BE2C (cell line): ENCODE measurements at regions not wholly inside any gene's neighbourhood (a gene's known extent, or its start where the extent isn't known, plus 50 kb on each side); places are given as distances from the start of the nearest gene placed in this dataset.

Experiments
- DNase-seq: peaks from one replicate; pipeline ENCODE4 v3.0.0-alpha.2; 2020
- H3K27me3 ChIP-seq: fragments of 250-450 bp; sonication (Bioruptor Pico); 2 replicates; pipeline ENCODE4 v1.5.1; 2020; ENCODE audit warnings: mild to moderate bottlenecking
- H3K36me3 ChIP-seq: fragments of 250-450 bp; sonication (Bioruptor Pico); 2 replicates; pipeline ENCODE4 v1.5.1; 2020; ENCODE audit warnings: mild to moderate bottlenecking
- H3K4me1 ChIP-seq: fragments of 250-450 bp; sonication (Bioruptor Pico); 2 replicates; pipeline ENCODE4 v1.5.1; 2020
- H3K4me3 ChIP-seq: 2 replicates; pipeline ENCODE4 v1.5.1; 2011; ENCODE audit warnings: low read depth, low read length
- H3K9me3 ChIP-seq: fragments of 250-450 bp; sonication (Bioruptor Pico); 2 replicates; pipeline ENCODE4 v1.5.1; 2020
- CTCF ChIP-seq: IDR thresholded peaks from 2 replicates; pipeline ENCODE4 v1.5.1; 2012; ENCODE audit warnings: mild to moderate bottlenecking, low read depth, low read length

GRCh38 chr1:47627471-47628370 lies 189.9 kb downstream of the FOXD2 start:
- no peak for DNase-seq

DNA sequence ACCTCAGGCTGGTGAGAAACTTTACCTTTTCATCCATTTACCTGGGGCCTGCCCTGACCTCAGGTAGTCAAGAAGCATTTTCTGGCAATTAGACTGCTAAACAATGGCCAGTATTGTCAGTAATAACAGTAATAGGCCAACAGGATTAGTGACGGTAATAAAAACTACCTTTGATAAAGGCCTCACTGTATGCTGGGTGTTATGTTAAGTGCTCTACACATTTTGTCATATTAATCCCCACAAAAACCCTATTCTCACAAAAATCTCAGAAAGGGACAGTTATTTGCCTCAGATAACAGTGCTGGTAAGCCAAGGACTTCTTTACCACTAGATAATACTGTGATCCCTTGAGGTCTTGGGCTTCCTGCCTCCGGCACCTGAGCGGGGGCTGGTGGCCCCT lies 191.4 kb downstream of the FOXD2 start:
- no peaks in the 10 kb centered on the region for H3K9me3 ChIP-seq
- no peaks in the 10 kb centered on the region for H3K36me3 ChIP-seq
- H3K27me3 ChIP-seq, result no peaks in the 10 kb centered on the region
- TF ChIP-seq CTCF, result no peak
- no peaks in the 10 kb centered on the region for H3K4me1 ChIP-seq
- no peak for DNase-seq
- H3K4me3 ChIP-seq, result no peak overlapping the region

More at GRCh38 chr1:47627471-47628370, 189.9 kb downstream of the FOXD2 start:
- TF ChIP-seq CTCF, result no peak
- Histone ChIP-seq H3K4me1 (no peaks in the 10 kb centered on the region), H3K36me3 (no peaks in the 10 kb centered on the region), H3K4me3 (no peak overlapping the region), H3K9me3 (no peaks in the 10 kb centered on the region), H3K27me3 (no peaks in the 10 kb centered on the region)

- no peaks in the 10 kb centered on the region for H3K4me1 ChIP-seq
- no peaks in the 10 kb centered on the region for H3K36me3 ChIP-seq
- no peak for TF ChIP-seq CTCF
- no peaks in the 10 kb centered on the region for H3K27me3 ChIP-seq
- no peak overlapping the region for H3K4me3 ChIP-seq
- no peak for DNase-seq
- H3K9me3 ChIP-seq, result no peaks in the 10 kb centered on the region
These were observed 192.5 kb downstream of the FOXD2 start for GRCh38 chr1:47630346-47630745.

GRCh38 chr1:47631411-47631995 lies 193.7 kb downstream of the FOXD2 start:
- no peaks in the 10 kb centered on the region for H3K36me3 ChIP-seq
- no peaks in the 10 kb centered on the region for H3K4me1 ChIP-seq
- H3K27me3 ChIP-seq, result no peaks in the 10 kb centered on the region
- no peaks in the 10 kb centered on the region for H3K9me3 ChIP-seq
- no peak for DNase-seq
- no peak overlapping the region for H3K4me3 ChIP-seq
- no peak for TF ChIP-seq CTCF

DNA sequence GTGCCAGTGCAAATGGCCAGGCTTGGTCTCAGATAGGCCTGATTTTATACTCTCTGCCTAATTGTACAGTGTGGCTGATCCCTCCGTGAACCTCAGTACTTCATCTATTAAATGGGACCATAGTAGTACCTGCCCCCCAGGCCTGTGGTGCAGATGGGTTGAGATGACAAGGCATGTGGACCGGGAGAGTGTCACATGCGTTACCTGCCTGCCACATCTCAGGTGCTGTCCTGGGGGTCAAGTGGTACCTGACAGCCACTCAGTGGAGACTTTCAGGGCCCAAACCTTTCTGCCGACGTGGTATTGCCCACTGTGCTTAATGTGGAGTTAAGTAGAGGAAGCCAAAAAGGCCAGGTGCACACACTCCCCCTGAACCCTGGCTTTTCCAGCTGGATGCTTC lies 197.3 kb downstream of the FOXD2 start:
- DNase-seq, result no peak
- H3K27me3 ChIP-seq, result no peaks in the 10 kb centered on the region
- H3K4me3 ChIP-seq, result no peak overlapping the region
- H3K9me3 ChIP-seq, result no peaks in the 10 kb centered on the region
- H3K4me1 ChIP-seq, result no peaks in the 10 kb centered on the region
- no peak for TF ChIP-seq CTCF
- no peaks in the 10 kb centered on the region for H3K36me3 ChIP-seq

GRCh38 chr1:47635597-47635996 lies 197.8 kb downstream of the FOXD2 start:
- H3K4me3 ChIP-seq, result no peak overlapping the region
- no peak for TF ChIP-seq CTCF
- H3K4me1 ChIP-seq, result no peaks in the 10 kb centered on the region
- H3K27me3 ChIP-seq, result no peaks in the 10 kb centered on the region
- no peaks in the 10 kb centered on the region for H3K36me3 ChIP-seq
- DNase-seq, result no peak
- no peaks in the 10 kb centered on the region for H3K9me3 ChIP-seq
